Neuronal stem cell (in vitro differentiated cells): ENCODE measurements at regions not wholly inside any gene's neighbourhood (a gene's known extent, or its start where the extent isn't known, plus 50 kb on each side); places are given as distances from the start of the nearest gene placed in this dataset.

Experiments
- DNase-seq: peaks from one replicate; pipeline ENCODE4 v3.0.0-alpha.2; 2013; ENCODE audit warnings: low spot score
- H2AFZ ChIP-seq: one replicate; pipeline ENCODE4 v1.6.1; 2013; ENCODE audit warnings: mild to moderate bottlenecking, low read length, inconsistent platforms
- H2AK5ac ChIP-seq: 2 replicates; pipeline ENCODE4 v1.6.1; 2013; ENCODE audit warnings: low read depth, mild to moderate bottlenecking, inconsistent platforms, low read length, moderate library complexity, mixed read lengths
- H2BK120ac ChIP-seq: 2 replicates; pipeline ENCODE4 v1.6.1; 2013; ENCODE audit warnings: low read depth, mild to moderate bottlenecking, inconsistent platforms, low read length, moderate library complexity, mixed read lengths
- H2BK12ac ChIP-seq: one replicate; pipeline ENCODE4 v1.6.1; 2013; ENCODE audit warnings: low read length, inconsistent platforms
- H2BK15ac ChIP-seq: 2 replicates; pipeline ENCODE4 v1.6.1; 2013; ENCODE audit warnings: mild to moderate bottlenecking, low read length, inconsistent platforms, mixed read lengths
- H2BK5ac ChIP-seq: one replicate; pipeline ENCODE4 v1.6.1; 2013; ENCODE audit warnings: inconsistent platforms, mild to moderate bottlenecking, low read length, moderate library complexity
- H3K14ac ChIP-seq: one replicate; pipeline ENCODE4 v1.6.1; 2013; ENCODE audit warnings: low read length, inconsistent platforms
- H3K18ac ChIP-seq: 2 replicates; pipeline ENCODE4 v1.6.1; 2013; ENCODE audit warnings: low read length, inconsistent platforms
- H3K23ac ChIP-seq: 2 replicates; pipeline ENCODE4 v1.6.1; 2013; ENCODE audit warnings: low read depth, mild to moderate bottlenecking, mixed read lengths, low read length, inconsistent platforms; ENCODE audit not compliant: poor library complexity
- H3K27ac ChIP-seq: replicated peaks from 3 replicates; pipeline ENCODE4 v1.5.1; 2013; ENCODE audit warnings: low read length, inconsistent platforms
- H3K27me3 ChIP-seq, 3 experiments: 2 replicates each; pipeline ENCODE4 v1.6.1; 2013; ENCODE audit warnings: low read length in 3 of 3, mild to moderate bottlenecking in 2 of 3, inconsistent platforms in 1 of 3, low read depth in 1 of 3, mixed read lengths in 1 of 3, moderate library complexity in 1 of 3; ENCODE audit not compliant: control insufficient read depth in 3 of 3, insufficient read depth in 3 of 3
- H3K36me3 ChIP-seq, 2 donors: replicated peaks in 1 of 2; 2 replicates each; pipeline ENCODE4 v1.6.1; 2013; ENCODE audit warnings: low read length in 2 of 2; ENCODE audit not compliant: control insufficient read depth in 2 of 2, insufficient read depth in 2 of 2
- H3K4ac ChIP-seq: 2 replicates; pipeline ENCODE4 v1.6.1; 2013; ENCODE audit warnings: inconsistent platforms, mild to moderate bottlenecking, low read length, moderate library complexity
- H3K4me1 ChIP-seq, 2 donors: 1 replicate in 1 of 2; 2 replicates in 1 of 2; pipeline ENCODE4 v1.6.1; 2013; ENCODE audit warnings: low read length in 2 of 2, low read depth in 1 of 2; ENCODE audit not compliant: control insufficient read depth in 2 of 2, insufficient read depth in 1 of 2
- H3K4me2 ChIP-seq: one replicate; pipeline ENCODE4 v1.6.1; 2013; ENCODE audit warnings: mild to moderate bottlenecking, low read length, inconsistent platforms; ENCODE audit not compliant: insufficient read depth, poor library complexity, severe bottlenecking
- H3K4me3 ChIP-seq, 2 donors: 2 replicates each; pipeline ENCODE4 v1.5.1; 2013; ENCODE audit warnings: low read length in 2 of 2, mild to moderate bottlenecking in 2 of 2, inconsistent platforms in 1 of 2, moderate library complexity in 1 of 2
- H3K79me1 ChIP-seq: one replicate; pipeline ENCODE4 v1.6.1; 2013; ENCODE audit warnings: low read depth, mild to moderate bottlenecking, inconsistent platforms, low read length, moderate library complexity
- H3K9ac ChIP-seq: one replicate; pipeline ENCODE4 v1.6.1; 2013; ENCODE audit warnings: mild to moderate bottlenecking, low read depth, low read length, inconsistent platforms; ENCODE audit not compliant: poor library complexity
- H3K9me3 ChIP-seq, 2 donors: replicated peaks in 1 of 2; 2 replicates each; pipeline versions ENCODE3 to v1.6.1; 2013; ENCODE audit warnings: low read length in 2 of 2, mild to moderate bottlenecking in 2 of 2, inconsistent platforms in 1 of 2, low read depth in 1 of 2, mixed read lengths in 1 of 2, moderate library complexity in 1 of 2; ENCODE audit not compliant: control insufficient read depth in 2 of 2, insufficient read depth in 1 of 2
- H4K8ac ChIP-seq: one replicate; pipeline ENCODE4 v1.6.1; 2013; ENCODE audit warnings: low read depth, mild to moderate bottlenecking, inconsistent platforms, low read length, moderate library complexity
- H4K91ac ChIP-seq: one replicate; pipeline ENCODE4 v1.6.1; 2013; ENCODE audit warnings: low read length, low read depth, mild to moderate bottlenecking, inconsistent platforms; ENCODE audit not compliant: poor library complexity
- WGBS, 2 donors: extraction: QIAGEN DNeasy Blood & Tissue Kit; methylation state at CpG; one replicate each; pipeline ENCODE4 v1.1.7; 2013; ENCODE audit warnings: missing lambda C conversion rate in 2 of 2, mixed read lengths in 1 of 2; ENCODE audit not compliant: insufficient read length in 2 of 2, insufficient replicate concordance in 1 of 2; ENCODE audit errors: extremely low coverage in 2 of 2; 5-methylcytosine and 5-hydroxymethylcytosine counted together

- no peak overlapping the region for H2BK12ac ChIP-seq
- H2BK15ac ChIP-seq = no peak overlapping the region
- H2AK5ac ChIP-seq = no peak overlapping the region
- no peaks in the 10 kb centered on the region for H3K79me1 ChIP-seq
- no peaks in the 10 kb centered on the region for H3K9me3 ChIP-seq
- H4K8ac ChIP-seq = no peak overlapping the region
- H3K27ac ChIP-seq = no peak overlapping the region
- no peak overlapping the region for H3K23ac ChIP-seq
- no peak overlapping the region for H3K4me2 ChIP-seq
- H3K4ac ChIP-seq = no peak overlapping the region
- no peaks in the 10 kb centered on the region for H3K27me3 ChIP-seq
- H3K9ac ChIP-seq = no peak overlapping the region
- no peak overlapping the region for H4K91ac ChIP-seq
- H3K36me3 ChIP-seq = no peaks in the 10 kb centered on the region
- WGBS, 2 donors = no CpG with 5 or more reads among the region's 1 CpG
- no peak overlapping the region for H2BK120ac ChIP-seq
- H2AFZ ChIP-seq = no peak overlapping the region
- no peak overlapping the region for H3K14ac ChIP-seq
- H2BK5ac ChIP-seq = no peak overlapping the region
- no peak overlapping the region for H3K18ac ChIP-seq
- no peak for DNase-seq
- no peak overlapping the region for H3K4me3 ChIP-seq
- no peaks in the 10 kb centered on the region for H3K4me1 ChIP-seq
These were observed 393.0 kb upstream of the GNPDA2 start for GRCh38 chr4:45119376-45119775.

GRCh38 chr4:45102716-45103115, 376.4 kb upstream of the GNPDA2 start:
- no peak overlapping the region for H3K27ac ChIP-seq
- no peak overlapping the region for H2BK5ac ChIP-seq
- no peak overlapping the region for H2AK5ac ChIP-seq
- H3K4ac ChIP-seq = no peak overlapping the region
- no peaks in the 10 kb centered on the region for H3K4me1 ChIP-seq
- H2BK15ac ChIP-seq = no peak overlapping the region
- H3K79me1 ChIP-seq = no peaks in the 10 kb centered on the region
- H2BK120ac ChIP-seq = no peak overlapping the region
- H3K23ac ChIP-seq = no peak overlapping the region
- no peak overlapping the region for H3K18ac ChIP-seq
- H2BK12ac ChIP-seq = no peak overlapping the region
- DNase-seq = no peak
- no peaks in the 10 kb centered on the region for H3K27me3 ChIP-seq
- no peak overlapping the region for H3K14ac ChIP-seq
- no peak overlapping the region for H3K4me2 ChIP-seq
- no peak overlapping the region for H3K9ac ChIP-seq
- no peak overlapping the region for H4K8ac ChIP-seq
- H3K9me3 ChIP-seq = no peaks in the 10 kb centered on the region
- no peaks in the 10 kb centered on the region for H3K36me3 ChIP-seq
- H4K91ac ChIP-seq = no peak overlapping the region
- H2AFZ ChIP-seq = no peak overlapping the region
- H3K4me3 ChIP-seq = no peak overlapping the region

GRCh38 chr4:45100956-45101818, 374.8 kb upstream of the GNPDA2 start:
- Histone ChIP-seq H2BK120ac (no peak overlapping the region), H4K8ac (no peak overlapping the region), H3K4me1 (no peaks in the 10 kb centered on the region), H2AK5ac (no peak overlapping the region), H2AFZ (no peak overlapping the region), H3K23ac (no peak overlapping the region), H2BK15ac (no peak overlapping the region), H3K9ac (no peak overlapping the region), H3K4me2 (no peak overlapping the region), H3K79me1 (no peaks in the 10 kb centered on the region), H3K27ac (no peak overlapping the region), H3K18ac (no peak overlapping the region), H3K36me3 (no peaks in the 10 kb centered on the region), H3K4ac (no peak overlapping the region), H3K14ac (no peak overlapping the region), H3K9me3 (no peaks in the 10 kb centered on the region), H2BK5ac (no peak overlapping the region), H3K27me3 (no peaks in the 10 kb centered on the region), H2BK12ac (no peak overlapping the region), H3K4me3 (no peak overlapping the region), H4K91ac (no peak overlapping the region)
- DNase-seq = no peak
- no CpG with 5 or more reads among the region's 6 CpGs for WGBS, 2 donors

GRCh38 chr4:45099471-45099870, 373.1 kb upstream of the GNPDA2 start:
- no peaks in the 10 kb centered on the region for H3K4me1 ChIP-seq
- no peak overlapping the region for H2BK5ac ChIP-seq
- no peak overlapping the region for H3K14ac ChIP-seq
- H3K27me3 ChIP-seq = no peaks in the 10 kb centered on the region
- no peak overlapping the region for H3K9ac ChIP-seq
- H2BK120ac ChIP-seq = no peak overlapping the region
- H4K91ac ChIP-seq = no peak overlapping the region
- no CpG with 5 or more reads among the region's 1 CpG for WGBS, 2 donors
- no peak overlapping the region for H3K4ac ChIP-seq
- no peaks in the 10 kb centered on the region for H3K9me3 ChIP-seq
- no peak overlapping the region for H2BK12ac ChIP-seq
- H3K23ac ChIP-seq = no peak overlapping the region
- no peak overlapping the region for H3K27ac ChIP-seq
- no peak overlapping the region for H3K4me2 ChIP-seq
- no peak overlapping the region for H3K18ac ChIP-seq
- no peak for DNase-seq
- H4K8ac ChIP-seq = no peak overlapping the region
- H2AFZ ChIP-seq = no peak overlapping the region
- no peaks in the 10 kb centered on the region for H3K79me1 ChIP-seq
- no peak overlapping the region for H2AK5ac ChIP-seq
- no peak overlapping the region for H3K4me3 ChIP-seq
- no peak overlapping the region for H2BK15ac ChIP-seq
- H3K36me3 ChIP-seq = no peaks in the 10 kb centered on the region
